HepG2 (cell line): ENCODE measurements at regions not wholly inside any gene's neighbourhood (a gene's known extent, or its start where the extent isn't known, plus 50 kb on each side); places are given as distances from the start of the nearest gene placed in this dataset.

ENCODE experiments used
- ARNTL ChIP-seq: sonication (generic); formaldehyde crosslinking; IDR thresholded peaks from 2 replicates; pipeline ENCODE4 v1.4.0; 2020; ENCODE audit warnings: mild to moderate bottlenecking, missing genetic modification reagents
- CTCF ChIP-seq: sonication (generic); formaldehyde crosslinking; IDR thresholded peaks from 2 replicates; pipeline ENCODE4 v1.5.0; 2020; ENCODE audit warnings: mild to moderate bottlenecking, missing genetic modification reagents, moderate library complexity
- EZH2 ChIP-seq: conservative IDR thresholded peaks from 2 replicates; pipeline ENCODE4 v1.6.1; 2012; ENCODE audit warnings: mild to moderate bottlenecking, low read depth, low read length, moderate library complexity
- JUN ChIP-seq: sonication (generic); formaldehyde crosslinking; IDR thresholded peaks from 2 replicates; pipeline ENCODE4 v1.4.0; 2020; ENCODE audit warnings: mild to moderate bottlenecking, missing genetic modification reagents
- NFE2 ChIP-seq: sonication (generic); formaldehyde crosslinking; IDR thresholded peaks from 2 replicates; pipeline ENCODE4 v1.4.0; 2020; ENCODE audit warnings: missing genetic modification reagents
- NKX3-1 ChIP-seq: sonication (generic); formaldehyde crosslinking; IDR thresholded peaks from 2 replicates; pipeline ENCODE4 v1.5.0; 2020; ENCODE audit warnings: missing genetic modification reagents
- PHF8 ChIP-seq: sonication (generic); formaldehyde crosslinking; IDR thresholded peaks from 2 replicates; pipeline ENCODE4 v1.5.0; 2020; ENCODE audit warnings: missing genetic modification reagents
- POLR2AphosphoS5 ChIP-seq: IDR thresholded peaks from 2 replicates; pipeline ENCODE4 v1.6.1; 2012; ENCODE audit warnings: low read depth, low read length
- SMC3 ChIP-seq: IDR thresholded peaks from 2 replicates; pipeline ENCODE4 v1.6.1; 2011; ENCODE audit warnings: low read length, improper control_type of control experiment
- SP1 ChIP-seq, 2 experiments: fragments of 450-650 bp in 1 of 2; sonication (generic) in 1 of 2; formaldehyde crosslinking in 1 of 2; IDR thresholded peaks; 2 replicates each; pipeline versions ENCODE4 v1.4.0 to v1.6.1; 2016 to 2020; ENCODE audit warnings: missing genetic modification reagents in 1 of 2
- ZNF121 ChIP-seq: sonication (generic); formaldehyde crosslinking; IDR thresholded peaks from 2 replicates; pipeline ENCODE4 v1.5.0; 2020; ENCODE audit warnings: mild to moderate bottlenecking, missing genetic modification reagents

GRCh38 chr4:157992948-157993839 lies 179.6 kb downstream of the GASK1B start:
- TF ChIP-seq SMC3 (0 out of 2 replicates have a peak, but pooled peaks have one; percentile 1), CTCF (CRISPR knock-in tag) (no peak), PHF8 (CRISPR knock-in tag) (no peak), ARNTL (CRISPR knock-in tag) (no peak), ZNF121 (CRISPR knock-in tag) (no peak), NKX3-1 (CRISPR knock-in tag) (no peak), SP1 (IDR thresholded peaks at IDR 0.05) (no peak), SP1 (CRISPR knock-in tag; IDR thresholded peaks at IDR 0.05) (no peak), JUN (CRISPR knock-in tag) (no peak), EZH2 (no peak), POLR2AphosphoS5 (no peak), NFE2 (no peak)
